Left ventricle myocardium inferior (tissue), 1 donor: ENCODE measurements at regions not wholly inside any gene's neighbourhood (a gene's known extent, or its start where the extent isn't known, plus 50 kb on each side); places are given as distances from the start of the nearest gene placed in this dataset.

Experiments used
- DNase-seq: peaks from one replicate; pipeline ENCODE4 v3.0.0-alpha.2; 2020
- H3K27ac ChIP-seq: fragments of 200-600 bp; replicated peaks from 2 replicates; pipeline ENCODE4 v1.8.0; 2021
- H3K27me3 ChIP-seq: fragments of 200-600 bp; 2 replicates; pipeline ENCODE4 v1.8.0; 2021; ENCODE audit warnings: low read depth
- H3K36me3 ChIP-seq: fragments of 200-600 bp; 2 replicates; pipeline ENCODE4 v1.8.0; 2021
- H3K4me1 ChIP-seq: fragments of 200-600 bp; 2 replicates; pipeline ENCODE4 v1.8.0; 2021
- H3K4me3 ChIP-seq: fragments of 200-600 bp; 2 replicates; pipeline ENCODE4 v1.8.0; 2021; ENCODE audit warnings: mild to moderate bottlenecking, moderate library complexity
- H3K9me3 ChIP-seq: fragments of 200-600 bp; replicated peaks from 2 replicates; pipeline ENCODE4 v1.8.0; 2021
- CTCF ChIP-seq: fragments of 200-600 bp; IDR thresholded peaks from 2 replicates; pipeline ENCODE4 v1.8.0; 2021; ENCODE audit warnings: antibody characterized with exemption, mild to moderate bottlenecking, borderline replicate concordance
- intact Hi-C: fragments of 100-400 bp; cut with micrococcal nuclease; formaldehyde crosslinking; loops from one replicate; pipeline ENCODE4 v1.11.0; 2022
- donor health status: DM: no; HTN: yes; CAD: no; lungs with severe emphysema.

GRCh38 chr1:194055536-194055935 lies 869.1 kb upstream of the B3GALT2 start:
- TF ChIP-seq CTCF, result no peak
- no peaks in the 10 kb centered on the region for H3K27me3 ChIP-seq
- intact Hi-C loops, result no loop called here
- no peak for DNase-seq
- H3K36me3 ChIP-seq, result no peaks in the 10 kb centered on the region
- peak overlapping the region; percentile 71 for H3K27ac ChIP-seq
- H3K4me3 ChIP-seq, result no peak overlapping the region
- H3K4me1 ChIP-seq, result peaks cover 21% of the 10 kb centered on the region
- no peaks in the 10 kb centered on the region for H3K9me3 ChIP-seq

- Histone ChIP-seq H3K27ac (no peak overlapping the region), H3K36me3 (no peaks in the 10 kb centered on the region), H3K4me3 (no peak overlapping the region), H3K4me1 (peaks cover 21% of the 10 kb centered on the region), H3K9me3 (no peaks in the 10 kb centered on the region), H3K27me3 (no peaks in the 10 kb centered on the region)
- DNase-seq, result no peak
- intact Hi-C loops, result no loop called here
- TF ChIP-seq CTCF, result no peak
Observed at GRCh38 chr1:194052514-194053338, 866.3 kb upstream of the B3GALT2 start.

- Histone ChIP-seq H3K36me3 (no peaks in the 10 kb centered on the region), H3K4me1 (no peaks in the 10 kb centered on the region), H3K9me3 (no peaks in the 10 kb centered on the region), H3K27me3 (no peaks in the 10 kb centered on the region), H3K27ac (no peak overlapping the region), H3K4me3 (no peak overlapping the region)
- intact Hi-C loops, result no loop called here
- TF ChIP-seq CTCF, result no peak
- no peak for DNase-seq
Observed at GRCh38 chr1:194047921-194048320, 861.5 kb upstream of the B3GALT2 start.

- no peak overlapping the region for H3K4me3 ChIP-seq
- no peaks in the 10 kb centered on the region for H3K27me3 ChIP-seq
- DNase-seq, result no peak
- no peaks in the 10 kb centered on the region for H3K4me1 ChIP-seq
- H3K27ac ChIP-seq, result no peak overlapping the region
- intact Hi-C loops, result no loop called here
- TF ChIP-seq CTCF, result no peak
- no peaks in the 10 kb centered on the region for H3K36me3 ChIP-seq
- no peaks in the 10 kb centered on the region for H3K9me3 ChIP-seq
Observed at GRCh38 chr1:194047206-194047605, 860.8 kb upstream of the B3GALT2 start.

GRCh38 chr1:194045416-194045815 lies 859.0 kb upstream of the B3GALT2 start:
- intact Hi-C loops, result no loop called here
- Histone ChIP-seq H3K4me3 (no peak overlapping the region), H3K4me1 (no peaks in the 10 kb centered on the region), H3K27ac (no peak overlapping the region), H3K36me3 (no peaks in the 10 kb centered on the region), H3K9me3 (no peaks in the 10 kb centered on the region), H3K27me3 (no peaks in the 10 kb centered on the region)
- no peak for DNase-seq
- TF ChIP-seq CTCF, result no peak
